ENCODE measurements at regions not wholly inside any gene's neighbourhood (a gene's known extent, or its start where the extent isn't known, plus 50 kb on each side); places are given as distances from the start of the nearest gene placed in this dataset.

GRCh38 chr13:68970532-68970931 lies 1137.1 kb upstream of the ATXN8OS start:
- Histone ChIP-seq H3K4me1 (ENCODE audit: control insufficient read depth in 1 of 2, low read depth in 2 of 2) (no peaks in the 10 kb centered on the region), H3K27ac (no peak overlapping the region), H3K36me3 (no peaks in the 10 kb centered on the region), H3K4me3 (no peak overlapping the region), H3K27me3 (replicated peaks; ENCODE audit: insufficient read depth) (no peaks in the 10 kb centered on the region), H3K9me3 (no peaks in the 10 kb centered on the region)
- DNase-seq (ENCODE audit: low spot score) = no peak
- no peak for ATAC-seq (ENCODE audit: insufficient number of reproducible peaks, low FRiP score, low read depth)
- TF ChIP-seq CTCF (IDR thresholded peaks at IDR 0.05) = no peak

- no peaks in the 10 kb centered on the region for H3K27me3 ChIP-seq (replicated peaks; ENCODE audit: insufficient read depth)
- no peak overlapping the region for H3K27ac ChIP-seq
- no peaks in the 10 kb centered on the region for H3K36me3 ChIP-seq
- ATAC-seq (ENCODE audit: insufficient number of reproducible peaks, low FRiP score, low read depth) = no peak
- no peak for DNase-seq (ENCODE audit: low spot score)
- TF ChIP-seq CTCF (IDR thresholded peaks at IDR 0.05) = no peak
- H3K9me3 ChIP-seq = no peaks in the 10 kb centered on the region
- H3K4me3 ChIP-seq = no peak overlapping the region
- no peaks in the 10 kb centered on the region for H3K4me1 ChIP-seq (ENCODE audit: control insufficient read depth in 1 of 2, low read depth in 2 of 2)
Observed at GRCh38 chr13:68948586-68948985, 1159.0 kb upstream of the ATXN8OS start.

- H3K4me1 ChIP-seq (ENCODE audit: control insufficient read depth in 1 of 2, low read depth in 2 of 2) = no peaks in the 10 kb centered on the region
- no peaks in the 10 kb centered on the region for H3K27me3 ChIP-seq (replicated peaks; ENCODE audit: insufficient read depth)
- no peak for TF ChIP-seq CTCF (IDR thresholded peaks at IDR 0.05)
- no peak overlapping the region for H3K4me3 ChIP-seq
- H3K9me3 ChIP-seq = no peaks in the 10 kb centered on the region
- no peak overlapping the region for H3K27ac ChIP-seq
- no peak for ATAC-seq (ENCODE audit: insufficient number of reproducible peaks, low FRiP score, low read depth)
- H3K36me3 ChIP-seq = no peaks in the 10 kb centered on the region
- no peak for DNase-seq (ENCODE audit: low spot score)
Observed at GRCh38 chr13:68944272-68944671, 1163.4 kb upstream of the ATXN8OS start.

GRCh38 chr13:68940049-68940448 lies 1167.6 kb upstream of the ATXN8OS start:
- TF ChIP-seq CTCF (IDR thresholded peaks at IDR 0.05) = no peak
- H3K4me1 ChIP-seq (ENCODE audit: control insufficient read depth in 1 of 2, low read depth in 2 of 2) = no peaks in the 10 kb centered on the region
- no peak overlapping the region for H3K27ac ChIP-seq
- no peaks in the 10 kb centered on the region for H3K27me3 ChIP-seq (replicated peaks; ENCODE audit: insufficient read depth)
- DNase-seq (ENCODE audit: low spot score) = no peak
- ATAC-seq (ENCODE audit: insufficient number of reproducible peaks, low FRiP score, low read depth) = no peak
- no peaks in the 10 kb centered on the region for H3K9me3 ChIP-seq
- no peaks in the 10 kb centered on the region for H3K36me3 ChIP-seq
- no peak overlapping the region for H3K4me3 ChIP-seq

GRCh38 chr13:68938639-68939038 lies 1169.0 kb upstream of the ATXN8OS start:
- DNase-seq (ENCODE audit: low spot score) = no peak

More at GRCh38 chr13:68938639-68939038, 1169.0 kb upstream of the ATXN8OS start:
- ATAC-seq (ENCODE audit: insufficient number of reproducible peaks, low FRiP score, low read depth) = no peak
- Histone ChIP-seq H3K36me3 (no peaks in the 10 kb centered on the region), H3K27ac (no peak overlapping the region), H3K27me3 (replicated peaks; ENCODE audit: insufficient read depth) (no peaks in the 10 kb centered on the region), H3K4me1 (ENCODE audit: control insufficient read depth in 1 of 2, low read depth in 2 of 2) (no peaks in the 10 kb centered on the region), H3K4me3 (no peak overlapping the region), H3K9me3 (no peaks in the 10 kb centered on the region)
- TF ChIP-seq CTCF (IDR thresholded peaks at IDR 0.05) = no peak
